Prostate gland (tissue), 2 donors: ENCODE measurements at regions not wholly inside any gene's neighbourhood (a gene's known extent, or its start where the extent isn't known, plus 50 kb on each side); places are given as distances from the start of the nearest gene placed in this dataset.

Experiments used
- CTCF ChIP-seq, 4 experiments: fragments of 200-600 bp in 2 of 4; fragments of 450-650 bp in 2 of 4; sonication (generic) in 2 of 4; IDR thresholded peaks; 1 replicate in 3 of 4; 2 replicates in 1 of 4; pipeline ENCODE4 v1.5.1; 2016 to 2019; ENCODE audit warnings: antibody characterized with exemption in 4 of 4, mild to moderate bottlenecking in 2 of 4, moderate library complexity in 2 of 4
- POLR2A ChIP-seq: fragments of 450-650 bp; IDR thresholded peaks from one replicate; pipeline ENCODE4 v1.6.1; 2016; ENCODE audit warnings: antibody characterized with exemption, mild to moderate bottlenecking

GRCh38 chr5:68436686-68437520 lies 221.3 kb downstream of the PIK3R1 start:
- TF ChIP-seq POLR2A (no peak), CTCF (IDR thresholded peaks at IDR 0.05) (no peak)
